HAP-1 (cell line): ENCODE measurements at regions not wholly inside any gene's neighbourhood (a gene's known extent, or its start where the extent isn't known, plus 50 kb on each side); places are given as distances from the start of the nearest gene placed in this dataset.

Experiments used
- DNase-seq, 2 experiments: peaks; one replicate each; pipeline ENCODE4 v3.0.0-alpha.2; 2016 to 2020; ENCODE audit warnings: low spot score in 2 of 2
- H3K27me3 ChIP-seq: fragments of 250-450 bp; sonication (Bioruptor Pico); 2 replicates; pipeline ENCODE4 v1.5.1; 2020; ENCODE audit warnings: low read depth, mild to moderate bottlenecking, moderate library complexity
- H3K36me3 ChIP-seq: fragments of 250-450 bp; sonication (Bioruptor Pico); replicated peaks from 2 replicates; pipeline ENCODE4 v1.5.1; 2020; ENCODE audit warnings: mild to moderate bottlenecking
- H3K4me1 ChIP-seq: fragments of 250-450 bp; sonication (Bioruptor Pico); 2 replicates; pipeline ENCODE4 v1.5.1; 2020; ENCODE audit warnings: mild to moderate bottlenecking
- H3K4me3 ChIP-seq: fragments of 250-450 bp; sonication (Bioruptor Pico); 2 replicates; pipeline ENCODE4 v1.5.1; 2020; ENCODE audit warnings: mild to moderate bottlenecking, moderate library complexity
- H3K9me3 ChIP-seq: fragments of 250-450 bp; sonication (Bioruptor Pico); 2 replicates; pipeline ENCODE4 v1.5.1; 2020; ENCODE audit warnings: mild to moderate bottlenecking, moderate library complexity
- in situ Hi-C: fragments of 300-500 bp; cut with MboI; formaldehyde crosslinking; loops from 3 replicates; pipeline ENCODE4 v1.14.3; 2020; ENCODE audit warnings: low sequenced_read_pairs, inconsistent platforms, mixed read lengths

DNA sequence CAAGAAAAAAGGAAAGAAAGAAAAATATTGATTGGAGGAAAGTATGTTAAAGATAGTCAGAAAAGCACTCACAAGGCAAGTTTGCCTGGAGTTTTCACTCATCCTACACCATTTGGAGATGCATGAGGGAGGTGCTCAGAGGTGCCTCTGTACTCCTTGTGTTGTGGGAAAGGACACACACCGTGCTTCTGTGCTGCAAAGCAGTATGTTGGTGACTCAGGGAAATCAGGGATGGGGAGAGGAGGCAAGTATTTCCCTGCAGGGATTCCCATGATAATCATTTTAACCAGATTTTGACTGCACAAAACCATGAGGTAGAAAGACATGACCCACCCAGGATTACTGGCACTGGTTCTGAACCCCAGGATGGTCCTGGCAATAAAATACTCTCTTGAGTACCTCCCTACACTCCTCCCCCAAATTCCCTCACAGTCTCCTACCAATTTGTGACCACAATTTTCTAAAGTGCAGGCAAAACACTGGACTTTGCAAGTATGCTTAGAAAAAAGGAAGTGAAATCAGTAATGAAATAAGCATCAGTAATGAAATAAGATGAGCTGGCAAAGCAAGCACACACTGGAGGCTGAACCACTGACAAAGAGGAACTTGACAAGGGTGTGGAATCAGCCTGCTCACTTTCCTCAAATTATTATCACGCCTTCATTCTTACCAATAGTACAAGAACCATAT is 155.5 kb upstream of the ACVR2A start:
- Histone ChIP-seq H3K4me3 (no peak overlapping the region), H3K36me3 (no peaks in the 10 kb centered on the region), H3K27me3 (no peaks in the 10 kb centered on the region), H3K4me1 (no peaks in the 10 kb centered on the region), H3K9me3 (no peaks in the 10 kb centered on the region; the same call in 1 of the 2 replicates)
- in situ Hi-C loops: no loop called here
- no peak for DNase-seq

DNA sequence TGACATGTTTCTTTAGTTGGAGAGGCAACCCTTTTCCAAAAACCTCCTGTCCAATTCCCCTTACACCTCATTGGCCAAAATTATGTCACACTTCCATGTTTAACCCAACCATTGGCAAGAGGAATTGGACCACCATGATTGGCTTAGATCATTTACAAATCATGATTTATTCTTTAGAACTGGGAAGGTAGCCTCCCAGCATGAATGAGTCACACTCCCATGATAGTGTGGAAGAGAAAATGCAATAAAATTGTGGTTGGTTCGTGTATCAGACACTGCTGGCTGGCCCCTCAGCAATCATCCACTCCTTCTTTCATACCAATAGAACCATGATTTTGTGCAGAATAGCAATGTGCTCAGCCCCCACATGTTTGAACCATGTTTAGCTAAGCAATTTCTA is 156.6 kb upstream of the ACVR2A start:
- no peaks in the 10 kb centered on the region for H3K27me3 ChIP-seq
- no peaks in the 10 kb centered on the region; the same call in 1 of the 2 replicates for H3K9me3 ChIP-seq
- no peaks in the 10 kb centered on the region for H3K36me3 ChIP-seq
- H3K4me1 ChIP-seq: no peaks in the 10 kb centered on the region
- in situ Hi-C loops: no loop called here
- no peak overlapping the region for H3K4me3 ChIP-seq
- no peak for DNase-seq

DNA sequence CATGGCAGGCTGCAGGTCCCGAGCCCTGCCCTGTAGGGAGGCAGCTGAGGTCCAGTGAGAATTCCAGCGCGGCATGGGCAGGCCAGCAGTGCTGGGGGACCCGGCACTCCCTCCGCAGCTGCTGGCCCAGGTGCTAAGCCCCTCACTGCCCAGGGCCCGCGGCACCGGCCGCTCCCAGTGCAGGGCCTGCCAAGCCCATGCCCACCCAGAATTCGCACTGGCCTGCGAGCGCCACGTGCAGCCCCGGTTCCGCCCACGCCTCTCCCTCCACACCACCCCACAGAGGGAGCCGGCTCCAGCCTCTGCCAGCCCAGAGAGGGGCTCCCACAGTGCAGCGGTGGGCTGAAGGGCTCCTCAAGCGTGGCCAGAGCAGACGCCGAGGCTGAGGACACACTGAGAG is 158.5 kb upstream of the ACVR2A start:
- H3K4me1 ChIP-seq: no peaks in the 10 kb centered on the region
- no peaks in the 10 kb centered on the region for H3K36me3 ChIP-seq
- in situ Hi-C loops: no loop called here
- no peaks in the 10 kb centered on the region for H3K27me3 ChIP-seq
- no peak overlapping the region for H3K4me3 ChIP-seq
- no peaks in the 10 kb centered on the region; the same call in 1 of the 2 replicates for H3K9me3 ChIP-seq
- DNase-seq: no peak

DNA sequence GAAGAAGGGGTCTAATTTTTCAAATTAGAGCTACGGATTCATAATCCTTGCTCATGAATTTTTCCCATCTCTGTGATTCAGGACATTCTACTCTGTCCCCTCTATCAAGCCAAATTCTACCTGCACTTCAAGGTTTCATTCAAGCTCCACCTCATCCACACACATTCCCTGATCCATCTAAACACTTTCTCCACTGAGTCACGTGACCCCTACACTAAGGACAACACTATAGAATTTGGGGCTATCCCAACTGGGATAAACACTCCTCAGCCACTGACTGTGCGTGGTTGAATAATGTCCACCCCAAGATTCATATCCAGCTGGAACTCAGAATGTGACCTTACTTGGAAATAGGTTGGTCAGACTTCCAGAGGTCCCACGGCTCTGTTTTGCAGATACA is 159.9 kb upstream of the ACVR2A start:
- Histone ChIP-seq H3K27me3 (no peaks in the 10 kb centered on the region), H3K4me3 (no peak overlapping the region), H3K9me3 (no peaks in the 10 kb centered on the region; the same call in 1 of the 2 replicates), H3K4me1 (no peaks in the 10 kb centered on the region), H3K36me3 (no peaks in the 10 kb centered on the region)
- in situ Hi-C loops: no loop called here
- no peak for DNase-seq

DNA sequence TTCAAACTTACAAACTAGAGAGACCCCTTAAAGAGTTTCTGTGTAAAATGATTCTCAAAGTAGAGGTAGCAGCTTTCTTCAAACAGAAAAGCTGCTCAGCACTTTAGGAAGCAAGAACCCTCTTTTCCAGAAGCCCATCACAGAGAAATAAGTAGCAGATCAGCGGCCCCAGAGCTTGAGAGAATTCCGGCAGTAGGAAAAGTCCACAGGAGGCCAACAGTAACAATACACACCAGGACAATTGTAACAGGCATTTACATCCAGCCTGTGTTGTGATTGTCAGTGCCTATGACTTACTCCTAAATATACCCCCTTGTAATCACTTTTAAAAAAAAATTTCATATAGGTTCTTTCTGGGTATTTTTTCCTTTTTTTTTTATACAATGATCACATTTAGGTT is 161.4 kb upstream of the ACVR2A start:
- in situ Hi-C loops: no loop called here
- Histone ChIP-seq H3K9me3 (no peaks in the 10 kb centered on the region; the same call in 1 of the 2 replicates), H3K27me3 (no peaks in the 10 kb centered on the region), H3K4me3 (no peak overlapping the region), H3K4me1 (no peaks in the 10 kb centered on the region), H3K36me3 (no peaks in the 10 kb centered on the region)
- DNase-seq: no peak

DNA sequence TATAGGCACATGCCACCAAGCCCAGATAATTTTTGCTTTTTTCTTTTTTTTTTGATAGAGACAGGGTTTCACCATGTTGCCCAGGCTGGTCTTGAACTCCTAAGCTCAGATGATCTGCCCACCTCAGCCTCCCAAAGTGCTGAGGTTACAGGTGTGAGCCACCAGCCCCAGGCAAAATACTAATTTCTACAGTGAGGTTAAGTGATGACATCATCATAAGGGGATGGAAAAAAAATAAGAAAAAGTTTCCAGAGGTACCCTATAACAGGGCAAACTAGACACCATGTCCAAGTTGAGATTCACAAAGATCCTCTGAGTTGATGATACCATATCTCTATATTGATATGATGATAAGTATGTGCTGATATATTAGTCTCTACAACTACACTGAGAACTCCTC is 163.7 kb upstream of the ACVR2A start:
- H3K27me3 ChIP-seq: no peaks in the 10 kb centered on the region
- H3K36me3 ChIP-seq: no peaks in the 10 kb centered on the region
- in situ Hi-C loops: no loop called here
- DNase-seq: no peak
- no peaks in the 10 kb centered on the region for H3K4me1 ChIP-seq
- H3K4me3 ChIP-seq: no peak overlapping the region
- H3K9me3 ChIP-seq: no peaks in the 10 kb centered on the region

DNA sequence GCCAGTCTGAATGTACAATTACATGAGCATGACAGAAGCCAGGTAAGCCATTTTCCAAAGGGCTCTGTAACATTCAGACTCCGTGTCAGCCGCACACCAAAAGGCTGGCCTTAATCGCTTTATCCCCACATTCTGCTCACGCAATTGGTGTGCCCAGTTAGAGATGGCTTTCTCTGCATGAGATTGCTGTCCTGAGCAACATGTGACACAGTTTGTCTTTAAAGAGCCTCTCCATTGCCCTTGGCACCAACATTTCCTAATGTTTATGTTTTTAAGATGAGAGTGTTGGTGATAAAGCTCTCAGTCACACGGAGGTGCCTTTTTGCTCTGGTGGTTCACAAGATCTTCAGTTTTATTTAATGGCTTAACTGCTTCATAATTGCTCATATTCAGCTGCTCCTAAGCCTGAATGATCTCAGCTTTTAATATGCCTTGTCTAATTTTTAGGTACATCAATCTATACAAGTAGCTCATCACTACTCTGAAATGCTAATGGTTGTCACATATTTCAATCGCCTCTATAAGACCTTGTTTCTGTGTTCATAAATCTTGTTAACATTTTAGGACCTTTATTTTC is 164.8 kb upstream of the ACVR2A start:
- no peaks in the 10 kb centered on the region for H3K9me3 ChIP-seq
- H3K36me3 ChIP-seq: no peaks in the 10 kb centered on the region
- no peaks in the 10 kb centered on the region for H3K27me3 ChIP-seq
- H3K4me3 ChIP-seq: no peak overlapping the region
- DNase-seq: no peak
- in situ Hi-C loops: no loop called here
- no peaks in the 10 kb centered on the region for H3K4me1 ChIP-seq

DNA sequence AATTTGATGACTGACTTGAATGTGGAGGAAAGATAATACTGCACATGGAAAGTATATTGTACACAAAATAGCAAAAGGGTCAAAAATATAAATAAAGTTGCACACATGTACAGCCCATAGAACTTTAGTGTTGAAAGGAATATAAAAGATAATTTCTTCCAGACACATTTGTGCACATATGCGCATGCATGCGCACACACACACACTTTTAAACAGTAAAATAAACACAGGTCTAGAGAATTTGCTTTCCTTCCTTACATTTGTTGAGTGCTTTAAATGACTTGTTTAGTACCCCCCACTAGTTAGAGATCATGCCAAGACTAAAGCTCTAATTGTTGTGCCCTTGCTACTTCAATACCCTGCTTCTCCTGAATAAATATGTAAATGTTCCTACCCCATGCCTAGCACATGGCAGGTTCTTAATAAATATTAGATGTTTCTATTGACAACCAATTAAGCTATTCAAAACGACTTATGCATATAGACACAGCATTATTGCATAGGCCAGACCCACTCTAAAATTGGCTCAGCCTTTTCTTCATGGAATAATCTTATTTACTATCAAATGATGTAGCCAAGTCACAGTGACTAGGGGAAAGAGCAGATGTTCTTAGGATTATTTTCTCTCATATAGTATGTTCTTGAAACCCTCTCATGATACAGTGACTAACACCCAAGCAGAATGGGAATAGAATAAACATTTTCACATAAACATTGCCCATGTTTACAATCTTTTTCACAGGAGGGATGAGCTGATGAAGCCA is 165.5 kb upstream of the ACVR2A start:
- DNase-seq: no peak
- no peaks in the 10 kb centered on the region for H3K27me3 ChIP-seq
- H3K36me3 ChIP-seq: no peaks in the 10 kb centered on the region
- in situ Hi-C loops: no loop called here
- no peaks in the 10 kb centered on the region for H3K4me1 ChIP-seq
- H3K9me3 ChIP-seq: no peaks in the 10 kb centered on the region
- H3K4me3 ChIP-seq: no peak overlapping the region

DNA sequence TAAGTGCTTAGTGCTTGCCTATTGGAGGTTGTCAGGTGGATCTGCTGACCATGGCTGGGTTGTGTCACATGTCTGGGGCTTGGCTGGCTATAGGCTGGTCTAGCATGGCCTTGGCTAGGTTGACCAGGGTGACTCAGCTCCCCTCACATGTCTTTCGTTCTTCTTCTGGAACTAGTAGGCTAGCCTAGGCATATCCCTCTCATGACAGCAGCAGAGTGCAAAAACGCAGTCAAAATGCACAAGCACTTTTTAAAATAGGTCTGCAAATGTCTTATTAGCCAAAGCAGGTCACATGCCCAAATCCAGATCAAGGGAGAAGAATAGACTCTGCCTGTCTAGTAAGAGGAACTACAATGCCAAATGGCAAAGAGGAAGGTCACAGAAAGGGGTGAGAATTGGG is 179.7 kb upstream of the ACVR2A start:
- no peak overlapping the region for H3K4me3 ChIP-seq
- H3K27me3 ChIP-seq: no peaks in the 10 kb centered on the region
- H3K36me3 ChIP-seq: no peaks in the 10 kb centered on the region
- in situ Hi-C loops: no loop called here
- no peaks in the 10 kb centered on the region for H3K9me3 ChIP-seq
- no peak for DNase-seq
- H3K4me1 ChIP-seq: peaks cover 4% of the 10 kb centered on the region

DNA sequence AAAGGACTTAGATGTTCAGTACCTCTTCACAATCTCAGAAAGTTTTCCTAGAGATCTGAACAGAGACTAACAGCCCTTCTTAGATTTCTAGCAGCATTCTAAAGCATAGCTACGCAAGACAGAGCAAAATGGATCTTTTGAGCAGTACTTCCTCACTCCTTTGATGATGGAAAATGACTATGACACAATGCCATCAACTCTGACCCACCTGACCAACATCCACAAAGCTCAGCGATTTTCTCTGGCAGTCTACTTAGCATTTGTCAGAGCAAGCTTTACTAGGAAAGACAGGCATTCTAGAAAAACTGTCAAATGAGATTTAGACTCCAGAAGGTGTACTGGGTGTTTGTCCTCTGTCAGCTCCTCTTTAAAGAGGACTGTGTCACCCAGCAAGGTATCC is 180.9 kb upstream of the ACVR2A start:
- no peak for DNase-seq
- Histone ChIP-seq H3K4me3 (no peak overlapping the region), H3K4me1 (peaks cover 2% of the 10 kb centered on the region), H3K27me3 (no peaks in the 10 kb centered on the region), H3K9me3 (no peaks in the 10 kb centered on the region), H3K36me3 (no peaks in the 10 kb centered on the region)
- in situ Hi-C loops: no loop called here

DNA sequence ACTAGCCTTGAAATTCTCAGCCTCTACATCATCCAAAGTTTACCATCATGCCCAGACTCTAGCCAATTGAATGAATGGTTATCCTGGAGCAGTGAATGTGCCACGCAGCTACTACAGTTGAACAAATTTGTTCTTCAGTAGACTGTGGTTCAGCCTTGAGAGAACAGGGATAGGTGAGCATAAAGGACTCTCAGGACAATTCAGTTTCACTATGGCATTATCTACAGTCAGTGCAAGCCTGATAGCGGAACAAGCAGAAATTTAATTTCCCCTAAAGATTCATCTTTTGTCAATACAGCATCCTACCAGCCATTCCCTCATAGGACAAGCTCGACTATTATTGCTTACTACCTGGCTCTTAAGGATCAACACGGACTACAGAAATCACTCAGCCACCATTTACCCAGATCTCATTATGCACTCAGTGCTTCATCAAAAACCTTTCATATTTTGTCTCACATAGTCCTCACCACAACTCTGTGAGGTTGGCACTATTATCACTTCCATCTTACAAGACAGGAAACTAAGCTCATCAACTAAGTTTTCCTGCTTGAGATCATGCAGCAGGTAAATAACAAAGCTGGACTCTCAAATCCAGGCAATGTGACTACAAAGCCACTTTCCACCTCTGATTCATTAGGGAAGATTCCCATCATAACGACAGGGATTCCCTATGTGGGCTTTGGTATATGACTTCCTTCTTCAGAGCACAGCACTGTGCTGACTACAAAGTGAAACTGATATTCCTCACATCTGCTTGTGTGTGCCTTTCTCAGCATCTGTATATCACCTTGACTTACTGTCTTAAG is 181.5 kb upstream of the ACVR2A start:
- H3K36me3 ChIP-seq: no peaks in the 10 kb centered on the region
- DNase-seq: no peak
- H3K9me3 ChIP-seq: no peaks in the 10 kb centered on the region
- H3K27me3 ChIP-seq: no peaks in the 10 kb centered on the region
- H3K4me1 ChIP-seq: no peaks in the 10 kb centered on the region
- no peak overlapping the region for H3K4me3 ChIP-seq
- in situ Hi-C loops: no loop called here

DNA sequence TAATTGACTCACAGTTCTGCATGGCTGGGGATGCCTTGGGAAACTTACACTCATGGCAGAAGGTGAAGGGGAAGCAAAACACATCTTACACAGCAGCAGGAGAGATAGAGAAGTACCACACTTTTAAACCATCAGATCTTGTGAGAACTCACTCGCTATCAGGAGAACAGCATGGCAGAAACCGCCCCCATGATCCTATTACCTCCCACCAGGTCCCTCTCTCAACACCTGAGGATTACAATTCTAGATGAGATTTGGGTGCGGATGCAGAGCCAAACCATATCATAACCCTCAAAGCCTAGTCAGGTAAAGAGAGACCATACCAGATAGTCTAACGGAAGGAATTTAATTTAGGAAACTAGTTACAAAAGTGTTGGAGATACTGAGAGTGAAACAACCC is 182.6 kb upstream of the ACVR2A start:
- DNase-seq: no peak
- no peak overlapping the region for H3K4me3 ChIP-seq
- H3K27me3 ChIP-seq: no peaks in the 10 kb centered on the region
- H3K4me1 ChIP-seq: no peaks in the 10 kb centered on the region
- in situ Hi-C loops: no loop called here
- H3K9me3 ChIP-seq: no peaks in the 10 kb centered on the region
- no peaks in the 10 kb centered on the region for H3K36me3 ChIP-seq

DNA sequence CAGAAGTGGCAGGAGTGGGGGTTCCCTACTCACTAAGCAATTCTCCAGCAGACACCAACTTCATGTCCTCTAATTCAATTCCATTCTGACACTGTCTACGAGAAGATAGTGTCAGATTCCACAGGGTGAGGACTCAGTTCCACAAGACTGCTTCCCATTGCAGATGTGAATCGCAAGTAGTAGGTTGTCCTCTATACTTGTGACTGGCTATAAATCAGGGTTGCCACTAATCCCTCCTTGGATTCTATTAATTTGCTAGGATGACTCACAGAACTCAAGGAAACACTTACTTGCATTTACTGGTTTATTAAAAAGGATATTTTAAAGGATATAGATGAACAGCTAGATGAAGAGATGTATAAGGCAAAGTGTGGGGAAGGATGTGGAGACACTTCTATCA is 184.1 kb upstream of the ACVR2A start:
- H3K27me3 ChIP-seq: no peaks in the 10 kb centered on the region
- no peak overlapping the region for H3K4me3 ChIP-seq
- H3K36me3 ChIP-seq: no peaks in the 10 kb centered on the region
- no peaks in the 10 kb centered on the region for H3K9me3 ChIP-seq
- in situ Hi-C loops: no loop called here
- no peak for DNase-seq
- H3K4me1 ChIP-seq: no peaks in the 10 kb centered on the region

DNA sequence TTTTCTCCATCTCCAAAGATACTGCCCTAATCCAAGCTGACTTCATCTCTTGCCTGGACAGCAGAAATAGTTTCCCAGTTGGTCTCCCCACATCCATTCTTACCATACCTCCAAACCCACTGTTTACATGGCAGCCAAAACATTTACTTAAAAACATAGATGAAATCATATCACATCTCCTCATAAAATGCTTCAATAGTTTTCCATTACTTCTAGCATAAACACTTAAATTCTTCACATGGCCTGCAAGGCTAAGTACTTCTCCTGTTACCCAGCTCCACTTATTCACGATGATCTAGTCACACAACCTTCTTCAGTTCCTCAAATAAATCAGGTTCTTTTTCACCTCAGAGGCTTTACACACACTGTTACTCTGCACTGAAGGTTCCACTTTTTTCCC is 185.8 kb upstream of the ACVR2A start:
- DNase-seq: no peak
- Histone ChIP-seq H3K4me3 (no peak overlapping the region), H3K9me3 (no peaks in the 10 kb centered on the region), H3K4me1 (no peaks in the 10 kb centered on the region), H3K36me3 (no peaks in the 10 kb centered on the region), H3K27me3 (no peaks in the 10 kb centered on the region)
- in situ Hi-C loops: no loop called here
